Fibroblast of lung (primary cell): ENCODE measurements at regions not wholly inside any gene's neighbourhood (a gene's known extent, or its start where the extent isn't known, plus 50 kb on each side); places are given as distances from the start of the nearest gene placed in this dataset.

Experiments
- EZH2 ChIP-seq: IDR thresholded peaks from 2 replicates; pipeline ENCODE4 v1.5.1; 2012; ENCODE audit warnings: low read length, control low read depth, mild to moderate bottlenecking; ENCODE audit errors: missing control alignments
- TF ChIP-seq, protein P1 (sequence below), 2 donors: IDR thresholded peaks in 1 of 2; conservative IDR thresholded peaks in 1 of 2; 1 replicate in 1 of 2; 2 replicates in 1 of 2; pipeline ENCODE4 v1.5.1; 2011 to 2012; ENCODE audit warnings: low read length in 2 of 2, control low read depth in 1 of 2, inconsistent platforms in 1 of 2, low read depth in 1 of 2, mild to moderate bottlenecking in 1 of 2

DNA sequence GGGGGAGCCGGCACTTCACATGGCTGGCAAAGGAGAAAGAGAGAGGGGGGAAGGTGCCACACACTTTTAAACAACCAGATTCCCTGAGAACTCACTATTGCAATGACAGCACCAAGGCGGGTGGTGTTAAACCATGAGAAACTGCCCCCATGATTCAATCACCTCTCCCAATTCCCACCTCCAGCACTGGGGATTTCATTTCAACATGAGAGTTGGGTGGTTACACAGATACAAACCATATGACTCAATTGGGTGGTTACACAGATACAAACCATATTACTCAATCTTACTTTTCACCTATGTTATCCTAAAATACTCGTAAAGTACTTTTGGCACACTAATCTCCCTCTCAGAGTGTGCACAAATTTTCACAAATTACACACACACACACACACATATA, 1097.5 kb upstream of the TMPRSS15 start:
- TF ChIP-seq, protein P1, sequence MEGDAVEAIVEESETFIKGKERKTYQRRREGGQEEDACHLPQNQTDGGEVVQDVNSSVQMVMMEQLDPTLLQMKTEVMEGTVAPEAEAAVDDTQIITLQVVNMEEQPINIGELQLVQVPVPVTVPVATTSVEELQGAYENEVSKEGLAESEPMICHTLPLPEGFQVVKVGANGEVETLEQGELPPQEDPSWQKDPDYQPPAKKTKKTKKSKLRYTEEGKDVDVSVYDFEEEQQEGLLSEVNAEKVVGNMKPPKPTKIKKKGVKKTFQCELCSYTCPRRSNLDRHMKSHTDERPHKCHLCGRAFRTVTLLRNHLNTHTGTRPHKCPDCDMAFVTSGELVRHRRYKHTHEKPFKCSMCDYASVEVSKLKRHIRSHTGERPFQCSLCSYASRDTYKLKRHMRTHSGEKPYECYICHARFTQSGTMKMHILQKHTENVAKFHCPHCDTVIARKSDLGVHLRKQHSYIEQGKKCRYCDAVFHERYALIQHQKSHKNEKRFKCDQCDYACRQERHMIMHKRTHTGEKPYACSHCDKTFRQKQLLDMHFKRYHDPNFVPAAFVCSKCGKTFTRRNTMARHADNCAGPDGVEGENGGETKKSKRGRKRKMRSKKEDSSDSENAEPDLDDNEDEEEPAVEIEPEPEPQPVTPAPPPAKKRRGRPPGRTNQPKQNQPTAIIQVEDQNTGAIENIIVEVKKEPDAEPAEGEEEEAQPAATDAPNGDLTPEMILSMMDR (conservative IDR thresholded peaks at IDR 0.05 in 1 of 2, IDR thresholded peaks at IDR 0.05 in 1 of 2; ENCODE audit: low read depth in 1 of 2, low read length in 2 of 2): no peak
- no peak for TF ChIP-seq EZH2
